RWPE2 (cell line): ENCODE measurements at regions not wholly inside any gene's neighbourhood (a gene's known extent, or its start where the extent isn't known, plus 50 kb on each side); places are given as distances from the start of the nearest gene placed in this dataset.

ENCODE experiments used
- ATAC-seq: fragments of 200-7000 bp; cut with Tn5 transposase; 3 replicates; pipeline ENCODE4 v1.9.1; 2021; ENCODE audit warnings: low read depth
- DNase-seq: peaks from one replicate; pipeline ENCODE4 v3.0.0-alpha.2; 2020; ENCODE audit warnings: low spot score
- H3K27ac ChIP-seq: fragments of 450-650 bp; 2 replicates; pipeline ENCODE4 v1.5.1; 2017; ENCODE audit warnings: mild to moderate bottlenecking; ENCODE audit not compliant: poor library complexity, severe bottlenecking
- H3K27me3 ChIP-seq: fragments of 250-450 bp; sonication (Bioruptor Pico); 2 replicates; pipeline ENCODE4 v1.5.1; 2021; ENCODE audit warnings: mild to moderate bottlenecking, moderate library complexity; ENCODE audit not compliant: insufficient read depth, poor library complexity, severe bottlenecking
- H3K36me3 ChIP-seq: fragments of 250-450 bp; sonication (Bioruptor Pico); 2 replicates; pipeline ENCODE4 v1.5.1; 2020; ENCODE audit warnings: low read depth, mild to moderate bottlenecking, moderate library complexity
- H3K4me1 ChIP-seq: fragments of 250-450 bp; sonication (Bioruptor Pico); 2 replicates; pipeline ENCODE4 v1.5.1; 2021; ENCODE audit warnings: mild to moderate bottlenecking, moderate library complexity; ENCODE audit not compliant: insufficient read depth, poor library complexity, severe bottlenecking
- H3K4me3 ChIP-seq: fragments of 250-450 bp; sonication (Bioruptor Pico); 2 replicates; pipeline ENCODE4 v1.5.1; 2021; ENCODE audit warnings: mild to moderate bottlenecking, moderate library complexity; ENCODE audit not compliant: severe bottlenecking
- H3K9me3 ChIP-seq: fragments of 250-450 bp; sonication (Bioruptor Pico); 2 replicates; pipeline ENCODE4 v1.5.1; 2021; ENCODE audit warnings: mild to moderate bottlenecking, moderate library complexity; ENCODE audit not compliant: severe bottlenecking
- TF ChIP-seq, protein P1 (sequence below): fragments of 450-650 bp; IDR thresholded peaks from one replicate; pipeline ENCODE4 v1.5.1; 2017; ENCODE audit warnings: mild to moderate bottlenecking, moderate library complexity; ENCODE audit not compliant: poor library complexity, severe bottlenecking

- TF ChIP-seq, protein P1, sequence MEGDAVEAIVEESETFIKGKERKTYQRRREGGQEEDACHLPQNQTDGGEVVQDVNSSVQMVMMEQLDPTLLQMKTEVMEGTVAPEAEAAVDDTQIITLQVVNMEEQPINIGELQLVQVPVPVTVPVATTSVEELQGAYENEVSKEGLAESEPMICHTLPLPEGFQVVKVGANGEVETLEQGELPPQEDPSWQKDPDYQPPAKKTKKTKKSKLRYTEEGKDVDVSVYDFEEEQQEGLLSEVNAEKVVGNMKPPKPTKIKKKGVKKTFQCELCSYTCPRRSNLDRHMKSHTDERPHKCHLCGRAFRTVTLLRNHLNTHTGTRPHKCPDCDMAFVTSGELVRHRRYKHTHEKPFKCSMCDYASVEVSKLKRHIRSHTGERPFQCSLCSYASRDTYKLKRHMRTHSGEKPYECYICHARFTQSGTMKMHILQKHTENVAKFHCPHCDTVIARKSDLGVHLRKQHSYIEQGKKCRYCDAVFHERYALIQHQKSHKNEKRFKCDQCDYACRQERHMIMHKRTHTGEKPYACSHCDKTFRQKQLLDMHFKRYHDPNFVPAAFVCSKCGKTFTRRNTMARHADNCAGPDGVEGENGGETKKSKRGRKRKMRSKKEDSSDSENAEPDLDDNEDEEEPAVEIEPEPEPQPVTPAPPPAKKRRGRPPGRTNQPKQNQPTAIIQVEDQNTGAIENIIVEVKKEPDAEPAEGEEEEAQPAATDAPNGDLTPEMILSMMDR = no peak
- Histone ChIP-seq H3K4me1 (no peaks in the 10 kb centered on the region), H3K9me3 (peaks cover 2% of the 10 kb centered on the region), H3K36me3 (no peaks in the 10 kb centered on the region), H3K4me3 (no peak overlapping the region), H3K27ac (no peak overlapping the region), H3K27me3 (no peaks in the 10 kb centered on the region)
- no peak for ATAC-seq
- no peak for DNase-seq
These were observed 441.8 kb upstream of the SGCD start for GRCh38 chr5:155885199-155885598.

- no peak overlapping the region for H3K4me3 ChIP-seq
- ATAC-seq (no peak), DNase-seq (no peak)
- TF ChIP-seq, protein P1 = no peak
- no peaks in the 10 kb centered on the region for H3K27me3 ChIP-seq
- peaks cover 2% of the 10 kb centered on the region for H3K9me3 ChIP-seq
- no peaks in the 10 kb centered on the region for H3K4me1 ChIP-seq
- no peaks in the 10 kb centered on the region for H3K36me3 ChIP-seq
- H3K27ac ChIP-seq = no peak overlapping the region
These were observed 440.5 kb upstream of the SGCD start for GRCh38 chr5:155886311-155887031.

GRCh38 chr5:155895484-155895883, 431.5 kb upstream of the SGCD start:
- no peak for ATAC-seq
- H3K36me3 ChIP-seq = no peaks in the 10 kb centered on the region

GRCh38 chr5:155897761-155898160, 429.2 kb upstream of the SGCD start:
- H3K4me3 ChIP-seq = no peak overlapping the region
- no peaks in the 10 kb centered on the region for H3K27me3 ChIP-seq
- H3K9me3 ChIP-seq = no peaks in the 10 kb centered on the region
- no peaks in the 10 kb centered on the region for H3K36me3 ChIP-seq
- no peaks in the 10 kb centered on the region for H3K4me1 ChIP-seq
- ATAC-seq = no peak
- TF ChIP-seq, protein P1 = no peak
- DNase-seq = no peak
- no peak overlapping the region for H3K27ac ChIP-seq

More at GRCh38 chr5:155895484-155895883, 431.5 kb upstream of the SGCD start:
- Histone ChIP-seq H3K9me3 (no peaks in the 10 kb centered on the region), H3K27me3 (no peaks in the 10 kb centered on the region), H3K27ac (no peak overlapping the region), H3K4me3 (no peak overlapping the region), H3K4me1 (no peaks in the 10 kb centered on the region)
- DNase-seq = no peak
- TF ChIP-seq, protein P1 = no peak

DNA sequence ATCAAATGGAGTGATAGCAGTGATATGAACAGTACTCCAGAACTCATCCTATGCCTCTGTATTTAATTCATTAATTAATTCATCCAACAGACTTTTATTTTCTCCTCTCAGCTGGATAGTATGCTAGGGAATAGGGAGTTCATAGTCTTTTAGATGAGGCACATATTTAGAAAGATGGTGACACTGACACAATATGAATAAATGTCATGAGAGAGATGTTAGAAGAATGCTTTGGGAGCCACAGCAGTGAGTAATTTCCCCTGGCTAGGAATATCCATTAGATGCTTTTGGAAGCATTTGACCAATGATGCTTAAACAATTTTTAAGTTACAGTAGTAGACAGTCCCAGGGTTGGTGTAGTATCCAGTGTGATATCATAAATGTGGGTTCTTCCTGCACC, 428.7 kb upstream of the SGCD start:
- Histone ChIP-seq H3K27ac (no peak overlapping the region), H3K36me3 (no peaks in the 10 kb centered on the region), H3K4me3 (no peak overlapping the region), H3K9me3 (no peaks in the 10 kb centered on the region), H3K4me1 (no peaks in the 10 kb centered on the region), H3K27me3 (no peaks in the 10 kb centered on the region)
- TF ChIP-seq, protein P1 = no peak
- ATAC-seq (no peak), DNase-seq (no peak)
